ENCODE measurements at regions not wholly inside any gene's neighbourhood (a gene's known extent, or its start where the extent isn't known, plus 50 kb on each side); places are given as distances from the start of the nearest gene placed in this dataset.

- DNase-seq (ENCODE audit: low spot score), result no peak
These were observed 90.5 kb upstream of the ZP4 start for GRCh38 chr1:237981223-237981622.

GRCh38 chr1:237976331-237976730, 85.6 kb upstream of the ZP4 start:
- no peak for DNase-seq (ENCODE audit: low spot score)

DNA sequence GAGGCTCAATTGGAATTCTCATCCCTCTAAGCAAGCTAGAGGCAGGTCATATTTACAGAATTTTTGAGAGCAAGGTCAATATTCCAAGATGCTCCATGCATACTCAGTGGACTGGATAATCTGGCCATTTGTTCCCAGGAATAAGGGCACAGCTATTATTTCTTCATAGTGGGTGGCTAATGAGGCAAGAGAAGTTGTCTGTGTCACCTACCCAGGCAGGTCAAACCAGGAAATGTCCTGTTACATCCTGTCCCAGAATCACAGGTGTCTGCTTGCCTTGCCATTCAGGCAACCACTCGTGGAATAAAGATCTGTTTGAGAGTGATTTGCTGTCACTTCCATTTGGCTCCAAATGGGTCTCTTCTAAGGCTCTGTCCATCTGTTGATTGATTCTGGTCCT, 85.2 kb upstream of the ZP4 start:
- no peak for DNase-seq (ENCODE audit: low spot score)

DNA sequence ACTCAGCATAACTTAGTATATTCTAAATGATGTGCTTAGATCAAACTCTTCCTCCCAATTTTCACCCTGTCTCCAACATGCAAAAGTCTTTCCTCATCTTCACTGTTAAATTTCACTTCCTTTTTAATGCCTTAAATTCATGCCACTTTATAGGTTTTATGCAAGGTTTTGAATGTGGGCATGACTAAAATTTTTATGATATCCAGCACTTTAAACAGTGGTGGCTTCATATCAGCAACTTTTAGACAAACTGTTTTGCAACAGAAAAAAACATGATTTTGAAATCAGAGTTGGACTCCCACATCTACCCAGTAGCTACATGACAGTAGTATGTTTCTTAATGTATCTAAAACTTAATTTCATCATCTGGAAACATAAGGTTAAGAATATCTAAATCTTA, 84.7 kb upstream of the ZP4 start:
- DNase-seq (ENCODE audit: low spot score), result no peak

- no peak for DNase-seq (ENCODE audit: low spot score)
These were observed 81.5 kb upstream of the ZP4 start for GRCh38 chr1:237972186-237972585.

- DNase-seq (ENCODE audit: low spot score), result no peak
These were observed 72.3 kb upstream of the ZP4 start for GRCh38 chr1:237962985-237963384.

DNA sequence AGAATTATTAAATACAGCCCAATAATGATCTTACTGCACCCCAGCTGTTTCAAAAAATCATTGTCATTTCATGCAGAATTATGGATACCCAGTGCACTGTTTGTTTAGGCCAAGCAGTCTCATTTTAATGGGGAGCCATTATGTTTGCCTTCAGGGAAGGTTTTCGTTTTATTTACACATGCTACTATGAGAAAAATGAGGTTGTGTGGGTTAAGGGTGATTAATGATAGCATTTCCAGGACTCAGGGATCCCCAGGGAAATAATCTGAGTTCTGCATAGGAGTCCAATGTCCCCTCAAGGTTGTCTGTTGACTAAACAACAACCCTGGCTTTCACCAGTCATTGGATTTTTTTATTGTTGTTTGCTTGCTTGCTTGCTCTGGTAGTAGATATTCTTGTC, 71.0 kb upstream of the ZP4 start:
- no peak for DNase-seq (ENCODE audit: low spot score)

DNA sequence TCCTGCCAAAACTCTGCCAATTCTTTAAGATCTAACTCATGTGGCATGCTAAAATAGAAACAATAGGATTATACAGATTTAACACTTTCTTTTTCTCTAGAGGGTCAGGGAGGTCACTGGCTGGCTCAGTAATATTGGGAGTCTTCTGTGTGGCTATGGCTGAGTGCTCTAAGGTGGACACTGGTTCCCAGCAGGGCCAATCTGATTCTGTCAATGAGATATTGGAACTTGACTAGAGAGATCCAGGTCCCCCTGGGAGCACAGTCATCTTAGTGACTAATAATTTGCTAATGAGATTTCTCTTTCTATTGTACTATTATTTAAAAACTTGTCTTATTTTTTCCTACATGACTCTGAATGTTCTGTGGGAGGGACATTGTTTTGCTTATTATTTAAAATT, 69.1 kb upstream of the ZP4 start:
- DNase-seq (ENCODE audit: low spot score), result no peak

DNA sequence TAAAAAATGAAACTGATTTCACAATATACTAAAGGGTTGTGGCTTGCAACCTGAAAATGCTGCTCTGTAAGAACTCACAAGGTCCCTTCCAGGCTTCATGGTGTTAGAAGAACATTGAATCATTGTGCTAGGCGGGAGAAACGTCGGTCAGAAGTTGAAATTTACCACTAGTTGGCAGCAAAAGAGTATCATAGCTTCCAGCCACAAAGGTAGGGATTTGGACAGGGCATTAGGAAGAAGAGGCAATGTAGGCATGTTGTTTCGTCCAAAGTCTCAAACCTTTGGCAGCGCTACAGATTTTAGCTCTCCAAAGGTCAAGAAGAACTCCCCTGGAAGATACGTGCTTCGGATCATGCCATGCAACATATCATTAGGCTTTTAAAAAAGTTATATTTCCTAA, 62.5 kb upstream of the ZP4 start:
- no peak for DNase-seq (ENCODE audit: low spot score)

Data from globus pallidus (tissue), 1 donor.